ENCODE measurements at regions not wholly inside any gene's neighbourhood (a gene's known extent, or its start where the extent isn't known, plus 50 kb on each side); places are given as distances from the start of the nearest gene placed in this dataset.
A peak's percentile ranks its signal among the peaks of the same experiment; 100 is the strongest.

DNA sequence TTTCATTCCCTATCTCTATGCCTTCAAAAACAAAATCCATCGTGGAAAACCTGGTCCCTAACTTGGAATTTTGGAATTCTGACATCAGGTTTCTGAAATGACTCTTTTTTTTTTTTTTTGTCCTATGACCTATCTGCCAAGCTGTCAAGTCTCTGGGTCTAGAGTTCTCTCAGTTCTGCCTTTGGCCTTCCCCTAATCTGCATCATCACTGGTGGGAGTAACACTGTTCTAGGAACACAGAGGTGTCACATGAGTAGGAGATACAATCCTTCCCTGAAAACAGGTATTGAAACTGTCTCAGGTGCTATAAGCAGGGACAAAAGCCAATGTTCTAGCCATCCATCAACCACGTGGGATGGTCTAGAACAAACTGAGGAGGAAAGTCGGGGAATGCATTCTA, 142.0 kb upstream of the ATP1B1 start:
- DNase-seq (ENCODE audit: low read depth) = no peak

DNA sequence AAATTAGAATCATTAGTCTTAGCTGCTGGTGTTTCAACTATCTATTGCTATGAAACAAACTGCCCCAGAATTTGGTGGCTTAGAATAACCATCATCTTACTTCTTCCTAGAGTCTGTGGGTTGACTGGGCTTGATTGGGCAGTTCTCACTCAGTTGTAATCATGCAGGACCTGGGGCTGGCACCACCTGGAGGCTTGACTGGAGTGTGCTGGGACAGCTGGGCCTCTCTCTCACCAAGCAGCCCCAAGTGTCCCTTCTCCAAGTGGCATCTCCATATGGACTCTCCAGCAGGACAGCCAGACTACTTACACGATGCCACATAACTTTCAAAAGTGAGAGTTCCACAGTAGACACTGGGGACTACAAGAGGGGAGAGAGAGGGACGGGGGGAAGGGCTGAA, 140.3 kb upstream of the ATP1B1 start:
- DNase-seq (ENCODE audit: low read depth) = no peak

DNA sequence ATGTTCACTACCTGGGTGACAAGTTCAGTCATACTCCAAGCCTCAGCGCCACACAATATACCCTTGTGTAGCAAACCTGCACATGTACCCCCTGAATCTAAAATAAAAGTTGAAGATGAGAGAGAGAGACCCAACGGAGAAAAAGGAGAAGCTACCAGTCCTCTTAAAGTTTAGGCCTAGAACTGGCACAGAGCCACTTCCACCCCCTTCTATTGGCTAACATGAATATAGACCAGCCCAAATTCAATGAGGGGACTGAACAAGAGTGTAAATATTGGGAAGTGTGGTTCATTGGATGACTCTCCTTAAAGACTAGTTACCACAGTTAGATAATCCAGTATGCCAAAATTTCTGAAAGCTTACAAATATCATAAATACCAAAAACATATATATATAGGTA, 139.9 kb upstream of the ATP1B1 start:
- DNase-seq (ENCODE audit: low read depth) = no peak

DNA sequence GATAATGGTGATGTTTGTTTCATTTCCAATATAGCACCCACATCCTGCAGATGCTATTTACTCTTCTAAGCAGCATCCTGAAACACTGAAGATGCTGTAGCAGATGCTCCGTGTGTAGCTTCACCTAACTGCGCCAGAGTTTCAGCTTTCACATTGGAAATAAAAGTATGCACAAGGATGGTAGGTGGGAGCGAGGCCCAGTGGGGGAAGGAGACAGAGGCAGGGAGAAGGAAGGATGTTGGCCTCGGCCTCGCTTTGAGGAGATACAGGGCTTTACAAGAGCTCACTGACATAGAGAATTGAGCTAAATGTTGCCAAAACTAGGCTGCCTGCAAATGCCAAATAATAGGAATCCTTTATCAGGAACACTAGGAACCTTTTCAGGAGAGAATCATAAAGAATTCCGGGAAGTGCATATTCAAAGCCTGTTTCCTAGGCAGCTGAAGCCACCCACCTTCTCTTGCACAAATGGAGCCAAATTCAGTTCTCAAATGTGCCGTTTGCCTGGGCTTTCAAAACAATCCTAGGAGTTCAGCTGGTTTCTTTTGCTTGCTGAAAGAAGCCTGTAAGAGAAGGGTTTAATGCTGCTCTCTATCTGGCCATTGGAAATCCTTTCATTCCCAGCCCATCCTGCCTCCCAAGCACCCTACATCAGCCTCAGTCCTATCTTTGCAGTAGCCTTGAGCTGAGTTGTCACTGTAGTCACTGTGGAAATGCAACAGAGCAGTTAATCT, 135.4 kb upstream of the ATP1B1 start:
- no peak for DNase-seq (ENCODE audit: low read depth)

DNA sequence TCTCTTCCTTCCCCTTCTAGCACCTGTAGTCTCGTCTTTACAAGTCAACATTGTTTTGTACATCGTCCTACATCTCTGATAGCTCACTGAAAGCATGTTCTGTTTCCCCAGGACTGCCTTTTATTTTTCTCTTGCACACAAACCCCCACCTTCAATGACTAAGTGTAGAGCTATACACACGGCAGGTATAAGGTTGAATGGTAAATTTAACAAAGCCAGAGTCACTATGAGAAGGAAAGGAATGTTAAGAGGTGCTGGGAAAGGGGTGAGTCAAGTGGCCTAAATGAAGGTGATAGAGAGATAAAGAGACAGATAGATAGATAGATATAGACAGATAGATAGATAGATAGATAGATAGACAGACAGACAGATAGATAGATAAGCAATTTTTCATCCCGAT, 134.3 kb upstream of the ATP1B1 start:
- DNase-seq (ENCODE audit: low read depth) = no peak

DNA sequence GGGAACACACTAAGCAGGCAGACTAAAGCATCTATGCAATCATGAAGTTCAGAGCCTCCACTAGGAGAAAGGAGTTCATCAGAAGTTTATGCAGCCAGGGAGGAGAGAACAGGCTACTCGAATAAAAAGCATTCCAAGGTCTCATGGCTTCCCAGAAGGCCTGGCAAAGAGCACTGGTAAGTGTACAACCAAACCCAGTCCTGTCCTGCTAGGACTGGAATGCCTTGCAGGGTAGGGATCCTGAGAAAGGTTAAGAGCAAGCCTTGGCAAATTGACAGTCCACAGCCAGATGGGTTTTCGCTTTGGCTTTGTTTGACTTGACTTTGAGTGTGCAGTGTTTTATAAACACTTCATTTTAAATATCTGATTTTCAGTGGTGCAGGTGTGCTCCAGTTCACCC, 133.6 kb upstream of the ATP1B1 start:
- DNase-seq (ENCODE audit: low read depth) = no peak

DNA sequence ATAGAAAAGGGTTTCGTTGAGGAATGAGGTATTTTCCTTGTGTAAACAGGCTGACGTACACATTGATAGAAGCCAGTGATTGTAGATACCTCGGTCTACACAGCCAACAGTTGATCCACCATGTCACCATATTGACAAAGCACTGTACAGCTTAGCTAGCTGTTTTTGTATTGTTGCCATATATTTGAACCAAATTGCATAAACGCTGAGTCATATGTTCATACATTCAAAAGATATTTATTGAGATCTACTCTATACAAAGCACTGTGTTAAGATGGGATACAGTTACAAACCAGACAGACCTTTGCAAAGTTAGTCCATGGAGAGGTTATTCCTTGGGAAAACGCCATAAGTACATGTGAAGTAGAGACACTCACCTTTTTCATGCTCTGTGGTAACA, 132.4 kb upstream of the ATP1B1 start:
- DNase-seq (ENCODE audit: low read depth) = no peak

DNA sequence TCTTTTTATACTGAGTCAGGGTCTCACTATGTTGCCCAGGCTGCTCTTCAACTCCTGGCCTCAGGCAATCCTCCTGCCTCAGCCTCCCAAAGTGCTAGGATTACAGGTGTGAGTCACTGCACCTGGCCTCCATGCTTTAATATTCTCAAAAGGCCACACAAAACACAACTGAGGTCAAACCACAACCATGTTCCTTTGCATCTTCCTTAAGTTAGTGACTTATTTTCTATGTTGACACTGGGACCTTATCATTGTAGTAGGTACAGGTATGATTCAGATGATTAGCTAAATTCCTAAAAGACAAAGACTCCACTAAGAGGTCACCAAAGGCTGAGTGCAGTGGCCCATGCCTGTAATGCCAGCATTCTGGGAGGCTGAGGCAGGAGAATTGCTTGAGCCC, 131.9 kb upstream of the ATP1B1 start:
- no peak for DNase-seq (ENCODE audit: low read depth)

DNA sequence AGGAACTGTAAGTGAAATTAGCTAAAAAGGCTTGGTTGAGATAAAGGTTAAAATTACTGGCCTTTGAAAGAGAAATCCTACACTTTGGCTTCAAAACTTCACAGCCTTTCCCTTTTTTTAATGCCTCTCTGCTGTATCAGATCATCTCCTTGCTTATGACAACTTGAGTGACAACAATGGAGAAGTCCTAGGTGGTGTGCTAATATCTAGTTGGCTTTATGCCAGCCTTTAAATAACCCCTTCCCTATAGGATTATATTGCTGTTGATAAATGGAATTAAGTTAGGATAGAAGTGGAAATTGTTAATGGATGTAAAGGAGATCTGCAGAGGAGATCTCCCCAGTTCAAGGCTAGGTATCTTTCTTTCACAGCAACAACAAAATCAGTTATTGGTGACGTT, 130.2 kb upstream of the ATP1B1 start:
- no peak for DNase-seq (ENCODE audit: low read depth)

DNA sequence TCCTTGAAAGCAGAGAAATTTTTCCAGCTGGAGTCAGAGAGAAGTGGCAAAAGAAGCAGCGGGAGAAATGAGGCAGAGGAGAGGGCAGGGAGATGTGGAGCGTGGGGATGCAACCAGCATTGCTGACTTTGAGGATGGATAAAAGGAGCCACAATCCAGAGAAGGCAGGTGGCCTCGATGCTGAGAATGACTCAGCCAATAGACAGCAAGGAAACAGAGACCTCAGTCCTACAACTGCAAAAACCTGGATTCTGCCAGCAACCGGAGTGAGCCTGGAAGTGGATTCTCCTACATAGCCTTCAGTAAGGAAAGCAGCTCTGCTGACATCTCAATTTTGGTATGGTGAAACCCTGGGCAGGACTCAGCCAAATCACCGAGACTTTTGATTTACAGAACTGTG, 128.9 kb upstream of the ATP1B1 start:
- no peak for DNase-seq (ENCODE audit: low read depth)

DNA sequence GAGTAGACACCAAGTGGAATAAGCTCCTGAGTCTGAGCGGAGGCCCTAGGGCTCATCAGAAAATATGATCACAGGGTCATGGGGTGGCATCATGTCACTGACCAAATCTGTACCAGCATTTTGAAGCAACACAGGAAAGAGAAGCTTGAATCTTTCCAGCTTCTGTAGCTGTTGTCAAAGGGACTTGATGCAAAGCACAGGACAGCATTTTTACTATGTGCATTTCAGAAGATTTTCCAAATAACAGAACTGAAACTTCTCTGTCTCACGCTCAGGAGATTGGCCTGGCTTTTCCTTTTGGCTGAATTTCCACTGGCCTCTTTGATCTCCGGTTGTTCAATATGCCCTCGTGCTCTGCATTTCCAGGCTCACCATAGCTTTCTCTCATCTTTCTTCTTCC, 127.2 kb upstream of the ATP1B1 start:
- DNase-seq (ENCODE audit: low read depth) = no peak

DNA sequence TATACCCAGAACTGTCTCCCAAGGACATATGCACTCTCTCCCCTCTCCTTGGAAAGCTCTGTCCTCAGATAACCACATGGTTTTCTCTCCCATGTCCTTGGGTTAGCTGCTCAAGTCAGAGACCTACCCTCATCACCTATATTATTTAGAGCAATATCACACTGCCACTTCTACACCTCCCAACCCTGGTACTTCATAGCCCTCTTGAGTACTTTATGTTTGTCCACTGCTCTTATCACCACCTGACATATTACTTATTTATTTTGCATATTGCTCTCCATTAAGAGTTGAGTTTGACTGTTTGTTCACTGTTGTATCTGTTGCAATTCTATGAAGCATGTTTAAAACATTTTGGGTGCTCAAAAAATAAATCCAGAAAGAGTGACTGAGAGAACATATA, 126.3 kb upstream of the ATP1B1 start:
- no peak for DNase-seq (ENCODE audit: low read depth)

DNA sequence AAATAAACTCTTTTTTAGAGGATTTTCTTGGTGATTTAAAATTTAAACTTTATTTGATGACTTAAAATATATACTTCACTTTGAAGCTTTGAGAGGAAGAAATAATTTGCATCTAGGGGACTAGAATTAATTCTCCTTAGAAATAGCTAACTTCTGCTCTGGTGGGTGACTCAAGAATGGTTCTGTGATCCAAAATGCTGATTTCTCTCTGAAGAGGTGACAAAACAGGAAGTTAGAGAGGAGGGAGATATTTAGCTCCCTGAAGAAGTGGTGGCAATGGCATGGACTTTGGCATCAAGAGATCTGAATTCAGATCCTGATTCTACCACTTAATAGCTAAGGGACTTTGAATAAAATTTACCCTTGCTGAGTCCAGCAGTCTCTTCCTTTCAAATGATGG, 125.8 kb upstream of the ATP1B1 start:
- no peak for DNase-seq (ENCODE audit: low read depth)

DNA sequence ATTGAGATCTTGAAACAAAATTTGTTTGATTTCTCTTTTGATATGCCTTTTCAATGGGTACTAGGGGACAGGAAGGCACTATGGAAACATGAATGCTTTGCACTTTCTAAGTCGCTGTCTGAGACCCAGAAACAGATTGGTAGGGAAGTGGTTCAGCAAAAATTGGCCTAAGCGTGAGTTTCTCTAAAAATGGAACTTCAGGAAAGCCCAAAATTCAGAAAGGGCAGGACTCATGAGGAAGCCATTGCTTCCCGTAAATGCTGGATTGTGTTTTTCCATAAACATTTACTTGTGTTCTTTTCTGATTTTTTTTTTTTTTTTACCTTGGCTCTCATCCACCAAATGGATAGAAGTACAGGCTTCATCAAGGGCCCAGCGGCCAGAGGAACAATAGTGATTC, 123.7 kb upstream of the ATP1B1 start:
- no peak for DNase-seq (ENCODE audit: low read depth)

DNA sequence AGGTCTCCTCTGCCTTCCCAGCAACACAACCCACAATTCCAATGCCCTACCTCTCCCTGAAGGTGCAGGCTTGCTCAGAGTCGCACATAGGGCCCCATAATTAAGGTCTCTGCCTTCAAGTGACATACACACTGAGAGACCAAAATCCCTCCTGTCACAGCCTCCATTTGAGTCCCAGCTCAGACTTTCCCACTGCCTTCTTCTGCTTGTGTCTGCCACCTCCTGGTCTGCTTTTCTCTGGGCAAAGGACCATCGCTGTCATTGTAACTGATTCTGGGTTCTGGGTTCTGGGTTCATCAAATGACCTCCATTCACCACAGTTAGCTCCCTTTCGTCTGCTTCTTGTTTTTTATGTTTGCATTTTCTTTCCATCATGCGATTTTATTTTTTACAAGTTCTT, 119.2 kb upstream of the ATP1B1 start:
- no peak for DNase-seq (ENCODE audit: low read depth)

DNA sequence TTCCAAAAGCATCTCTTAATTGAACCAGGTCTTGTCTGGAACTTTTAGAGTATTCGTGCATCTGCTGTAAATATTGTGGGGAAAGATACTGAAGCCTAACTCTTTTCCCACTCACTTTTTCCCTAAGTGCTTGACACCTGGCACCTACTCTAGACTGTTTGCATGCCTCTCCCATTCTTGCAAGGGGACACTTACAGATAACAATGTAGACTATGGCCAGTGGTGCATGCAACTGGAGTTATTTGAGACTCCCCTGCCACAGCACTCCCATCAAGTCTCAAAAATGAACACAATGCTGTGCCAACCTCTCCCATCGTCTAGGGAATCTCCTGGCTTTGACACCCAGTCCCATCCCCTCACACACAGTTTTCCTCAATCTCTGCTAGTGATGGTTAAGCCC, 118.6 kb upstream of the ATP1B1 start:
- DNase-seq (ENCODE audit: low read depth) = no peak

DNA sequence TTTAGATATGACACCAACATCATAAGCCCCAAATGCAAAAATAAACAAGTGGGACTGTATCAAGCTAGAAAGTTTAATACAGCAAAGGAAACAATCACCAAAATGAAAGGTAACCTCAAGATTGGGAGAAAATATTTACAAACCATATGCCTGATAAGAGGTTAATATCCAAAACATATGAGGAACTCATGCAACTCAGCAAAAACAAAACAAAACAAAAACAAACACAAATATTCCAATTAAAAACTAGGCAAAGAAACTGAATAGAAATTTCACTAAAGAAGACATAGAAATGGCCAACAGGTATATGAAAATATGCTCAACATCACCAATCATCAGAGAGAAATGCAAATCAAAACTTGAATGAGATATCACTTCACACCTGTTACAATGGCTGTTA, 116.5 kb upstream of the ATP1B1 start:
- no peak for DNase-seq (ENCODE audit: low read depth)

DNA sequence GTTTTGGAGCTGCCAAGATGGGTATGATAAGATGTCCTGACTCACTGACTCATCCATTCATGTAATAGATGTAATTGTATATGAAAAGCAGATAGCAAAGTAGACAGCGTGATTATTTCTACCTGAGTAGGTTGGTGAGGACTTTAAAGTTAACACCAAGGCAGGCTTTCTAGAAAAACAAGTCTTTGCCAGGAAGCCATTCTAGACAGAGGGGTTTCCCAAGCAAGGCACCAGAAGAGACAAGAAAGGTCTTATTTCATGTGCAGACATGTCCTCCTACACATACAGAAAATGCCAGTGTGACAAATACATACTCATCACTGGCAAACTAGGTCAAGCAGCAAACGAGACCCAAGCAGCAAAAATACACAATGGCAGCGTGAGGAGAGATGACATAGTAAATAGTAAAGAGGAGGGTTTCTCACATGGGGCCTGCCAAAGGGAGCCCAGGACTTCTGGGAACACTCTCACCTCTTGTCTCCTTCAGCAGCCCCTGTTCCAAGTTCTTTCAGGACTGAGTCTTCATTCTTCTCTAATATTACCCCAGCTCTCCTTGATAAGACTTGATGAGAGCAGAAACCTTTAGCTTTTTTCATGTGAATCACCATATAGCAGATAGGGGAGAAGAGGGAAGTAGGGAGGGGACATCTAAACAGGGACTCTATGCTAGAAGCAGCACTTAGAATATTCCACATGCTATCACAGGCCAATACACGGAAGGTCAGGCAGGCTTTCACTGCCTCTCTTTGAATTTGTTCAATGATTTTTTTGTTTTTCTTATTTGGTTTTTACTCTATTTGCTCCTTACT, 114.6 kb upstream of the ATP1B1 start:
- no peak for DNase-seq (ENCODE audit: low read depth)

DNA sequence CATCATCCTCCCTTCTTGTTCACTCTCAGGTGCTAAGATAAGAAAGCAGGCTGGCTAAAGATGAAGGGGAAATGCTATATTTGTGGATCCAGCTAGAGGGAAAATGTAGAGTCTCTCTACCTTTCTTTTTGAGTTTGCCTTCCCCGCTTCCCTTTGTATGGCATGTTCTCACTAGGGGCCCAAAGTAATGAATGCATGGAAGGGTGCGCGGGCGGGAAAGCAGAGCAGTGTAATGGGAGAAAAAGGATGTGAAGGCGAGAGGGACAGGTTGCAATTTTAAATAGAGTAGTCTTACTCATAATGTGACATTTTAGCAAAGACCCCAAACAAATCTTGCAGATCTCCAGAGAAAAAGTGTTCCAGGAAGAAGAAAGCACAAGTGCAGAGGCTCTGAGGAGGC, 105.1 kb upstream of the ATP1B1 start:
- no peak for DNase-seq (ENCODE audit: low read depth)

DNA sequence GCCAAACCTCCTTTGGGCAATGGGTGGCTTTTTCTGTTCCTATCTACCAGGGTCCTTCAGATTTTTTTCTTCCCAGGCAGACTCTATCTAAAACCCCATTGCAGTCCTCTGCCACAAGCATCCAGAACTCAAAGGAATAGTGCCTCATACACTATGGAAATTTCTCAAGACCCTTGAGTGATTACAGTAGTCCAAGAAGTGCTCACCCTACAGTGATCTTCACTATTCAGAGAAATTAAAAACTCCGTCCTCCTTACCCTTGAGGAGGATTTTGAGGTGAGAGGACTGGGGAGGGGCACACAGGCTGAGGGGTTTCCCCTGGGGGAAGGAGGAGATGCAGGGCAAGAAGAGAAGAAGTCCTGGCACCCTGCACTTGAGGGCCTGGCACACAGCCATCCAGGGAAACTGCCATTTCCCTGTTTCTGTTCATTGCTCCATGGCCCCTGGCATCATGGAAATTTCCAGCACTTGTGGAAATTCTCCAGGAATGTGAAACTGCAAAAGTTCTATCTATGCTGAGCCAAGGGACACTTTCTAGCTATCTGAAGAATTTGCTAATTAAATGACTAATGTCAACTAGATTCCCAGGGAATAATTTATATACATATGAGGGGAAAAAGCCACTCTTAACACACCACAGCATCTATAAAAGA, 102.5 kb upstream of the ATP1B1 start:
- DNase-seq (ENCODE audit: low read depth) = peak; percentile 78

DNA sequence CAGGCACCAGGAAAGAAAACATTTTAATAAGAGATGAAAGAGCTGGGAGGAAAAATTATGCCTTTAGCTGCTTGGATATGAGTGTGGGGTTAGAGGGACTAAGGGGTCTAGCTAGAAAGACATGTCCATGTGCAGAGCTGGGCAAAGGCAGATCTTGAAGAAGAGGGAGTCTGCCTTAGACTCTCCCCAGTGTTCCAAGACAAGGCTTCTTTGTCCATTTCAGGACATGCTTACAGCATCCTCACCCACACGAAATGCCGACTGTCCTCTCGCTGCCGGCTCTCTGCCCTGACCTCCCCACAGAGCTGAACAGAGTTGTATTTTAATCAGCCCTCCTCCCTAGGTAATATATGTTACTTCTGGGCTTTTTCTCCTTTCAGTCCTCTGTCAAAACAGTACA, 100.7 kb upstream of the ATP1B1 start:
- no peak for DNase-seq (ENCODE audit: low read depth)

DNA sequence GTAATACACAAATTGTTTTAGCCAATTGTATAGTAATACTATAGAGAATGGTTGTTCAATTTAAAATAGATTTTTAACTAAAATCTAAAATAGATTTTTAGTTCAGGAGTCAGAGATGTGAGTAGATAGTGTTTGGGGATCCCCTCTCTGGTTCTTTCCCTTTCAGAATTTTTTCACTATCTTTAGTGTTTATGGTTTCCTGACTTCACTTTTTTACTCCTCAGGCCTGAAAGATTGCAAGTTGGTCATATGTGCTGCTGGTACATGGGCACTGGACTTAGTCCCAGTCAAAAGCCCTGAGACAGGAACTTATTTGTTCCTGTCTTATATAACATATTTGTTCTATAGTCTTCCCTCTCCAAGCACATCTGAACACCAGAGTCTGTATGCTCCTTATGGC, 96.8 kb upstream of the ATP1B1 start:
- DNase-seq (ENCODE audit: low read depth) = no peak

DNA sequence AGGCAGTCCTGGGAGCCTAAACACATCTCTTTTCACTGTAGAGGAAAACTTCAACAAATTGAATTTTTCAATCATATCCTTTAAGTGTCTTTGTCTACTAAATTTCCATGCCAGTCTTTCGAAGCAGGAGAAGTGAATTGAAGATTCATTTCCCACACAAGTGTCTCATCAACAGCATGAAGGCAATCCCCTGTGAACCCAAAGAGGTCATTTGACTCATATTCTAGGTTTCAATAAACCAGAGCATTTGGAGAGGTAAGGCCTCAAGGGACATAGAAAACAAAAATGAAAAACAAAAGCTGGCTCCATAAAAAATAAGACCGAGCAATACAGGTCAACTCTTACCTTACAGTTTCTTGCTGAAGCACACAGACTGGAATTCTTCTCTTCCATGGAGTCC, 94.1 kb upstream of the ATP1B1 start:
- DNase-seq (ENCODE audit: low read depth) = no peak

All from EH (cell line).